AG08396 (cell line): ENCODE measurements at regions not wholly inside any gene's neighbourhood (a gene's known extent, or its start where the extent isn't known, plus 50 kb on each side); places are given as distances from the start of the nearest gene placed in this dataset.
"Not testable (repeated sequence)": the region's sequence is repeated elsewhere in the genome, so short reads cannot be mapped to it uniquely, and the experiment has no call there.

ENCODE experiments used
- DNase-seq: peaks from one replicate; pipeline ENCODE4 v3.0.0; 2012; ENCODE audit warnings: low spot score, mixed read lengths

DNA sequence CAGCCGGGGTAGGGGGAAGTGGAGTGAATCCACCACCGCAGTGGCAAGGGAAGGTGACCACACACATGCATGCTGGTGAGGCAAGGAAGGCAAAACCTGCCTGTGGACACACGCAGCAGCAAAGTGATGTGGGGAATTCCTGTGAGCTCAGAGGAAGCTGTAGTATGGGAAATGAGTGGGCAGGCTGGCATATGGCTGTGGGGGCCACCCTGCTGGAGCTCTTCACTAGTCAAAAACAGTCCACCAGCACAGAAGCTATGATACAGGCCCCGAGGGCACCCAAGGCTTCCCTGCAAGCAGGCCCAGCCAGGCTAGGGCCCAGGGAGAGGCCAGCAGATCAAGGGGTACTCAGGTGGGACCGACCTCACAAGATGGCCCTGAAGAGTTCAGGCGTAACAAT lies 239.1 kb downstream of the CHM start:
- DNase-seq: no peak

DNA sequence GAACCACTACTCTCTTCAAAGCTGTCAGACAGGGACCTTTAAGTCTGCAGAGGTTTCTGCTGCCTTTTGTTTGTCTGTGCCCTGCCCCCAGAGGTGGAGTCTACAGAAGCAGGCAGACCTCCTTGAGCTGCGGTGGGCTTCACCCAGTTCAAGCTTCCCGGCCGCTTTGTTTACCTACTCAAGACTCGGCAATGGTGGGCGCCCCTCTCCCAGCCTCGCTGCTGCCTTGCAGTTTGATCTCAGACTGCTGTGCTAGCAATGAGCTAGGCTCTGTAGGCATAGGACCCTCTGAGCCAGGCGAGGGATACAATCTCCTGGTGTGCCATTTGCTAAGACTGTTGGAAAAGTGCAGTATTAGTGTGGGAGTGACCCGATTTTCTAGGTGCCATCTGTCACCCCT lies 275.0 kb downstream of the CHM start:
- DNase-seq: not testable (repeated sequence)

DNA sequence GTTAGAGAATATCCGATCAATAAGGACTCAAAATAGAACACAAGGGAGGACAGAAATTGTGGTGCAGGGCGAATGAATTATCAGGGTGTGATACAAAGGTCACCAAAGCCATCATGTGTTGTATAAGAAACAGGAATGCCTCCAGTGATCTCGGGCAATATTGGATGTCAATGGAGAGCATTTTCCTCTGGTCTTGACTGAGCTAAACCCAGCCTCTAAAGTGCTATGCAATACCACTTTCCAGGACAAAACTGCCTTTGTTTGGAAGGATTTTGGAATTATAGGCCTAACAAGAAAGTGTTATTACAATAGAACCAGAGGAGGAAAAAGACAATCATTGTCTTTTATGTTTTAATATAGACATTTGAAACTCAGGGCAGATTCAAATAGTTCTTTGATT lies 281.7 kb downstream of the CHM start:
- no peak for DNase-seq

DNA sequence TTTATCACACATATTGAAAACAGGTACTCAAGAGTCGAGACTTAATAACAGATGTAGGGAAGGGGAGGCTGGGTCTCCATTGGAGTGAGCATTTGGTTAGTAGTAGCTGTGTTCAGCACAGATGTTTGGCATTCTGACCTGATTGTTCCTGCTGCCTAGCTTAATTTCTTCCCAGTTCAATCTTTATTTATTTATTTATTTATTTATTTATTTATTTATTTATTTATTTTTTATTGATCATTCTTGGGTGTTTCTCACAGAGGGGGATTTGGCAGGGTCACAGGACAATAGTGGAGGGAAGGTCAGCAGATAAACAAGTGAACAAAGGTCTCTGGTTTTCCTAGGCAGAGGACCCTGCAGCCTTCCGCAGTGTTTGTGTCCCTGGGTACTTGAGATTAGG lies 324.3 kb downstream of the CHM start:
- not testable (repeated sequence) for DNase-seq

DNA sequence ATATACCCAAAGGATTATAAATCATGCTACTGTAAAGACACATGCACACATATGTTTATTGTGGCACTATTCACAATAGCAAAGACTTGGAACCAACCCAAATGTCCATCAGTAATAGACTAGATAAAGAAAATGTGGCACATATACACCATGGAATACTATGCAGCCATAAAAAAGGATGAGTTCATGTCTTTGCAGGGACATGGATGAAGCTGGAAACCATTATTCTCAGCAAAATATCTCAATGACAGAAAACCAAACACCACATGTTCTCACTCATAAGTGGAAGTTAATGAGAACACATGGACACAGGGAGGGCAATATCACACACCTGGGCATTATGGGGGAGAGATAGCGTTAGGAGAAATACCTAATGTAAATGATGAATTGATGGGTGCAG lies 323.8 kb upstream of the POF1B start:
- DNase-seq: not testable (repeated sequence)

DNA sequence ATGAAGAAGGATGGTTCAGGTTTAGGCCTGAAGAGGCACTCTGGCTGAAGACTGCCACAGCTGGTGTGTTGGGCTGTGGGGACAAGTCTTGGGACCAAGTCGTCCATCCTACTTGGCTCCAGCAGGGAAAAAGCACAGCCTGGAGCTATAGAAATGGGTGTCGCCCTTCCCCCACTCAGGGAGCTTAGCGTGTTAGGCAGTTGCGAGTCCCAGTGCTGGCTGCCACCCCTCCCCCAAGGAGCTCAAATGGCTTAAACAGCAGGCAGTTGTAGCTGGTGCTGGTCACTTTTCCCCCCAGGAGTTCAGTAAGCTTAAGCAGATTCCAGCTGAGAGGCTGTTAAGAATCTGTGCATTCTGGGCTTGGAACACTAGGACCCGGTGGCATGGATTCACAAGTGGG lies 319.5 kb upstream of the POF1B start:
- no peak for DNase-seq

DNA sequence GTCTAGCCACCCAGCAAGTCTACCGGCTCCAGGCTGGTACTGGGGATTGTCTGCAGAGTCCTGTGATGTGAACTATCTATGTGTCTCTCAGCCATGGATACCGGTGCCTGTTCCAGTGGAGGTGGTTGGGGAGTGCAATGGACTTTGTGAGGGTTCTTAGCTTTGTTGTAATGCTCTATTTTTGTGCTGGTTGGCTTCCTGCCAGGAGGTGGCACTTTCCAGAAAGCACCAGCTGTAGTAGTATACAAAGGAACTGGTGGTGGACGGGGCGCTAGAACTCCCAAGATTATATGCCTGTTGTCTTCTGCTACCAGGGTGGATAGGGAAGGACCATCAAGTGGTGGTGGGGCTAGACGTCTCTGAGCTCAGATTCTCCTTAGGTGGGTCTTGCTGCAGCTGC lies 306.4 kb upstream of the POF1B start:
- DNase-seq: no peak

DNA sequence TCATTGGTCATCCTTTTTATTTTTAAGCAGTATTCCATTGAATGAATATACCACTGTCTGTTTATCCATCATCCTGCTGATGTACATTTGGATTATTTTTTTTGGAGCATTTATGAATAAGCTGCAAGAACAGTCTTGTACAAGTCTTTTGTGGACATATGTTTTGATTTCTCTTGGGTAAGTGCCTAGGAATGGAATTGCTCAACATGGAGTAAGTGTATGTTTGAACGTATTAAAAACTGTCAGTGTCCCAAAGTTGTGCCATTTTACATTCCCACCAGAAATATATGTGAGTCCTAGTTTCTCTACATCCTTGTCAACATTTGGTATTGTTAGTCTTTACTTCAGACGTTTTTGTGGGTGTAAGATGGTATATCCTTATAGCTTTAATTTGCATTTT lies 287.0 kb upstream of the POF1B start:
- no peak for DNase-seq

DNA sequence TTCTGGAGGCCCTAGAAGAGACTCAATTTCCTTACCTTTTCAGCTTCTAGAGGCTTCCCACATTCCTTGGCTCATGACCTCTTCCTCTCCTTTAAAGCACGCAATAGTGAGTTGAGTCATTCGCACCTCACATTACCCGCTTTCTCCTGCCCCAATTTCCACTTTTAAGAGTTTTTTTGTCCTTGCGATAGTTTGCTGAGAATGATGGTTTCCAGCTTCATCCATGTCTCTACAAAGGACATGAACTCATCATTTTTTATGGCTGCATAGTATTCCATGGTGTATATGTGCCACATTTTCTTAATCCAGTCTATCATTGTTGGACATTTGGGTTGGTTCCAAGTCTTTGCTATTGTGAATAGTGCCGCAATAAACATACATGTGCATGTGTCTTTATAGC lies 284.5 kb upstream of the POF1B start:
- DNase-seq: not testable (repeated sequence)

DNA sequence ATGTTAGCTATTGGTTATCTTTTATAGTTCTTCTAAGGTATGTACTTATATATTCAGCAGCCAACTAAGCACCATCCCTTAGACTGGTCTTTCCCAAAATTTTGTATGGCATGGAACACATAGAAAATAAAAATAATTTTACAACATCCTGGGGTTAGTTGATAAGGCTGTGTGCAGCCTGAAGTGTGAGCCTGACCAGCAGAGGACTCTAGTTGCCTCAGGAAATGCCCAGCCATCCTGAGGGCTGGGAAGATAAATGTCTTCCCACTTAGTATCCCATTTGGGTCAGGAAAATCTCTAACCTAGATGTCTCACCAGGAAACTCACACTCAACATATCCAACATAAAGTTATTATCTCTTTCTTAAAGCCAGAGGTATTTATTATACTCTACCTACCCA lies 251.4 kb upstream of the POF1B start:
- no peak for DNase-seq

DNA sequence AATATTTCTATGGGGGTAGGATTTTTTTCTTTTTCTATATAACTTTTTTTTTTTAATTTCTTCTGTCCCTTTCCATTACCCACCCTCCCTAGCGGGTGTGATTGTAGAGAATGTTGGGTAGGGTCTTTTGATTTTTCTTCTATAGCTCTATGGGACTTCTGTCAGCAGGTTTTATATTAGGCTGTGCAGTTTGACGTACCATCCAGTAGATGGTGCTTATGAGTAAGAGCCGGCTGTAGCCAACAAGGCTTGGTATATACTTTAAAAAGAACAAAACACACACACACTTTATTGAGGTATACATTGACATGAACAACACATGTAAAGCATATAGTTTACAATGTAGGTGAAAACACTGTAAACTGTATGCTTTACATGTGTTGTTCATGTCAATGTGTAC lies 247.9 kb upstream of the POF1B start:
- no peak for DNase-seq

DNA sequence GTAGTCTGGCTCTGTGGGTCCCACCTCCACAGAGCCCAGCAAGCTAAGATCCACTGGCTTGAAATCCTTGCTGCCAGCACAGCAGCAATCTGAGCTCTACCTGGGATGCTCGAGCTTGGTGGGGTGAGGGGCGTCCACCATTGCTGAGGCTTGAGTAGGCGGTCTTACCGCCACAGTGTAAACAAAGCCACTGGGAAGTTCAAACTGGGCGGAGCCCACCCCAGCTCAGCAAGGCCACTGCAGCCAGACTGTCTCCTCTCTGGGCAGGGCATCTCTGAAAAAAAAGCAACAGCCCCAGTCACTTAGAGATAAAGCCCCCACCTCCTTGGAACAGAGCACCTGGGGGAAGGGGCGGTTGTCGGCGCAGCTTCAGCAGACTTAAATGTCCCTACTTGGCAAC lies 243.2 kb upstream of the POF1B start:
- DNase-seq: no peak

DNA sequence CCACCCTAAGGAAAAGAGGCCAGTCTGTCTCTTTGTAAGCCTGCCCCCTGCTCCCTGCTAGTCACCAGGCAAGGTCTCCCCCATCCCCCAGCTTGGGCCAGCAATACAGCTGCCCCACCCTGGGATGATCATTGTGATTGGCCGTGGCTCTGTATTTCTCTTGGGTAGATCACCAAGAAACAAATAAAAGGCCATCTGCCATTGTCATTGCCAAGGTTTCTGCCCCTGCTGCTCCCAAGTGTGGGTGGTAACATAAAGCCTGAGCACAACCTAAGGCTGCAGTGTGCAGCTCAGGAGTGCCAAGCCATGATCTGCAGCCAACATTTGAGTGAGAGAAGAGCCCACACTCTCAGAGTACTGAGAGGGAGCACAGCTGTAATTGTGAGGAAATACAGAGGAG lies 241.0 kb upstream of the POF1B start:
- DNase-seq: no peak

DNA sequence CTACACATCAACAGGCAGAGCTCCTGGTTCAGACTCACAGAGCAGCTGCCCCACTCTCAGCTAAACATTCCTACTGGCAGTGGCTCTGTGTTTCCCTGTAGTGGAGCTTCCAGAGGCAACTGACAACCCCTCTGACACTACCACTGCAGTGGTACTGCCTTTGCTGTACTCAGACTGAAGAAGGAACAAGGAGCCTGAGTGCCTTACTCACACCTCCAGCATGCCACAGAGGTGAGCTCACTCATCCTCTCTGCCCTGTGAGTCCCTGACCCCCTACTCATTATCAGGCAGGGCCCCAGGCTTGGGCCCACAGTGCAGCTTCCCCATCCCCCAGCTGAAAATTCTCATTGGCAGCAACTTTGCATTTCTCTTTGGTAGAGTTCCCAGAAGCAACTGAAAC lies 240.5 kb upstream of the POF1B start:
- DNase-seq: no peak

DNA sequence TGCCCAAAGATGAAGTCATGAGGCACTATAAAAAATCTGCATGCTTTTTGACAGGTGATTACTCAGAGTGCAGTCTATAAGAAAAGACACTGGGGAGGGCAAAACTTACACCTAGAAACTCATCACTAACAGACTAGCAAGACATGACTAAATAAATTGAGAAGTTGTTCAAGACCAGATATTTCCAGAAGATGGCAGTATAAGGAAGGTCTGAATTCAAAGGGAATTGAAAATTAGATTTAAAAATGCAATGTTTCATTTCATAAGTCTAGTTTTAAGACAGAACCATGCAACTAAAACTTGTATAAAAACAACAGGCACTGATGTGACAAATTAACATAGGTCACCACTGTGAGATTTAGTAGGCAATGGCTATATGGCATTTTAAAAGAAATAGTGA lies 232.5 kb upstream of the POF1B start:
- DNase-seq: peak; percentile 10

DNA sequence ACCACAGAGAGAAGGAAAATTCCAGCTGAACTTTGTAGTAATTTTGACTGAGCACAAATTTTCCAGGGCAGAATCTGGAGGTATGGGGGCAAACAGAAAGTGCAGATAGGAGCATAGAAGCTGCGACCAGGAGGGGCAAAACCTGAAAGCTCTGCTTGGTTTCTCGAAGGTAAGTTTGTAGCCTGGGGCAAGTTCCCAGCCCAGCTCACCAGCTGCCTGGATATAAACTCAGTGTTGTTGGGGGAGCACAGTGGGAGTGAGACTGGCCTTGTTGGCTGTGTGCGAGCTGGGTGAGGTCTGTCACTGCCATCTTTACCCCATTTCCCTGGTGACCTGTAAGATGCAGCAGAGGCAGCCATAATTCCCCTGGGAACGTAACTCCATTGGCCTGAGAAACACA lies 213.5 kb upstream of the POF1B start:
- DNase-seq: no peak

DNA sequence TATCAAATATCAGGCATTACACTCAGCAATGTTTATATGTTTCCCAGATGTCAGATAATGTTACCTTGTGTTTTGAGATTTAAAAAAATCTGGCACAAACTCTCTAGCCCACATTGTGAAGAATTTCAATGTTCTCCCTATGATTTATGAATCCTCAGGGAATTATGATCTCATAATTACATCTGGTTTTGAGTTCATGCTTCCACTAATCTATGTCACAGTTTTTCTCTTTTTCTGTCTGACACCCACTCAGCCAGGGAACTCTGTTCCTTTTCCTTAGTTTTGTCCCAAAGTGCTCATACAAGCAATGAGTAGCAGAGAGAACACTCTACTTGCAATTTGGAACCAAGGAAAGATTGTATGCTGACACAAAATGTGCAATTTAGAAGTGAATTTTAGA lies 212.1 kb upstream of the POF1B start:
- DNase-seq: no peak

DNA sequence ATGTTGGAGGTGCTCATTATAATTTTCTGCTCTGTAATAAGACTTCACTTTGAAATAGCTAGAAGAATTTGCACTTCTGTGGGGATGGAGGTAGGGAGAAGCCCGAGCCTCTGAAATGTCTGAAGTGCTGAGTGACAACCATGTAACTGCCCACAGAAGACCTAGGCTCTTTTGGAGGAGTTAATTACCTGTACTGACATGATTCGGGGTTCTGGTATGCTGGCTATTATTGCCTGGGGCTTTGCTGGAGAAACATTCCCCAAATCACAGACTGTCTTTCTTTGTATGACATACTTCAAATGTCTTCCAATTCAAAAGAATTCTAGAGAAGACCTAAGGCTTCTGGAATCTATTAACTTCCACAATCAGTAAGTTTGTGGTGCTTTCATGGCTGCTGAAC lies 211.2 kb upstream of the POF1B start:
- DNase-seq: no peak

DNA sequence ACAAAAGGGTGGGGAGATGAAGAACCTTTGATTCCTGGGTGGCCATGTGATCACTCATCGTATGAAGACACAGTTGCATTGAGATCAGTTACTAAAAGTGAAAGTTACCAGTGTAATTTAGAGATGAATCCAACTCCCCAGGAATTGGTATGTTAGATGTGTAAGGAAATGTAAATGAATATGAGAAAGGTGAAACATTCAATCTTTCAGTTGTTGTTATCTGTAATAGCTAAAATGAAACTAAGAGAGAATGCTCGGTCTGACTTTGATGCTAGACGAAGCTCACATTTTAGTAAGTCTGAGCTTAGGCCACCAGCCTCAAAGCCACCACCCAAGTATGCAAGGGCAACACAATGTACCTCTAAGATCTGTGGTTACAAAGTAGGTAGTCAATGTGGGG lies 194.3 kb upstream of the POF1B start:
- no peak for DNase-seq

DNA sequence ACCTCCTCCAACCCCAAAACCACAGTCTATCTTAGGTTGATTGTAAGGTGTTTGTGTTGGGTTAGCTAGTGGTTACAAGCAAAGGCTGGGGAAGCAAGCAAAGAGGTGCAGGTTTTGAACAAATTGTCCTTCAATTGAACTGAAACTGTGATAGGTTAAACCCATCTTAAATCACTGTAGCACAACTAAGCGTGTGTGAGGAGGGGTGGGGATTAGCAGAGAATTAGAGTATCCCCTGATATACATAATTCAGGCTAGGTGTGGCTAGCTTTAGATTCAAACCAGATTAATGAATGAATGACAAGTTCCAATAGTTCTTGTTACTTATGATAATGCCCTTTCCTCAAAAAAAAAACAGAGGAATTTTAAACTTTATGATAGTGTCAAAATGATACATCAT lies 191.0 kb upstream of the POF1B start:
- DNase-seq: no peak

DNA sequence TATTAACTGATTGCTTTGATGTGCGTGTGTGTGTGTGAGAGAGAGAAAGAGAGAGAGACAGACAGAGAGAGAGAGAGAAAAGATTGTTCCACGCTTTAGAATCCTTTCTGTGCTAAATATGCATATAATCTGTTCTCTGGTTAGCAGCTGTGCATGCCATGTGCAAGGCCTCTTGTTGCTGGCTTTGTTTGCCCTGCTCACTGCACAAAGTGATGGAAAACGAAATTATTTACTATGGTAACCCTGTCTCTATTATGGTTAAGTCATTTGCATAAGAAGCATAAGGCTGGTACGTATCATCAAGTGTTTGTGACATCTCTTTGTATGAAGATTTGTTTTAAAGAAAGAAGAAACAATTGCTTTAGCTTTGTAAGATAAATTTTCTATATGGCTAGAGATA lies 190.2 kb upstream of the POF1B start:
- no peak for DNase-seq

DNA sequence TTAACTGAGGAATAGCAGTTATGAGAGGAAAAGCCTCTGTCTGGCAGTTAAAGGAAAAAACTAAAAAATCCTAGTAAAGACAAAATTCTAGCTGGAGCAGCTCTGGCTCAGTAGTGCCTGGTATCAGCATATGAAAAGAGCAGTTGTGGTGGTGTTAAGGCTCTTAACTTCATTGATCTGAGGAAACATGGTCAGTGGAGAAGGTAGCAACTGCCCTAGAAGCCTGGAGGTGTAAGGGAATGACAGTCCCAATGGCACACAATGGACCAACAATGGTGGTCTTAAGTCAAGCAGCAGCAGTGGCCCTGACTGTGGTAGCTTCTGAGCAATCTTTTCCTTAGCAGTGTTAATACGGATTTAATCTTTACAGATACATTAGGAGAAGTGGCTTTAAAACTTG lies 189.6 kb upstream of the POF1B start:
- no peak for DNase-seq

DNA sequence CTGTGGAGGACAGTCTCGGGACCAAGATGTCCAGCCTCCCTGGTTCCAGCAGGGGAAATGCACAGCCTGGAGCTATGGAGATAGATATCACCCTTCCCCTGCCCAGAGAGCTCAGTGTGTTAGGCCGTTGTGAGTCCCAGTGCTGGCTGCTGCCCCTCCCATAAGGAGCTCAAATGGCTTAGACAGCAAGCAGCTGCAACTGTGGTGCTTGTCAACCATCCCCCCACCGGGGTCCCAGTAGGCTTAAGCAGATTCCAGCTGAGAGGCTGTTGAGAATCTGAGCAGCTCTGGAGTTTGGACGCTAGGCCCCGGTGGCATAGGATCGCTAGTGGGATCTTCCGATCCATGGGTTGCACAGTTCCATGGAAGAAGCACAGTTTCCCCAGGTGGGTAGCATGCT lies 181.8 kb upstream of the POF1B start:
- no peak for DNase-seq

DNA sequence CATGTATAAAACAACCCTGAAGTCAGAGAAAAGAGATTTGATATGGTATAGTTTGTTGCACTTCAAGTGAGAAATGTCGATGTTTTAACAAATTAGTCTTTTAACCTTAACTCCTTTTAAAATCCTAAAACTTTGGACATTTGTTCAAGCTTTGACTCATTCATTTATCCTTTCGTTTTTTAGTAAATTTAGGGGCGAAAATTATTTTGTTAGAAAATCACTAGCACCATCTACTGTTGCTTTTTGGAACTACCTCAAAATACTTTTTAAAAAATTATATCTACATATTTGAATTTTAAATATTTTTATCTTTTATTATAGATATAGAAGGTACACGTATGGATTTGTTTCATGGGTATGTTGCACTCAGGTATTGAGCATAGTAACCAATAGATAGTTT lies 165.1 kb upstream of the POF1B start:
- peak; percentile 2 for DNase-seq

DNA sequence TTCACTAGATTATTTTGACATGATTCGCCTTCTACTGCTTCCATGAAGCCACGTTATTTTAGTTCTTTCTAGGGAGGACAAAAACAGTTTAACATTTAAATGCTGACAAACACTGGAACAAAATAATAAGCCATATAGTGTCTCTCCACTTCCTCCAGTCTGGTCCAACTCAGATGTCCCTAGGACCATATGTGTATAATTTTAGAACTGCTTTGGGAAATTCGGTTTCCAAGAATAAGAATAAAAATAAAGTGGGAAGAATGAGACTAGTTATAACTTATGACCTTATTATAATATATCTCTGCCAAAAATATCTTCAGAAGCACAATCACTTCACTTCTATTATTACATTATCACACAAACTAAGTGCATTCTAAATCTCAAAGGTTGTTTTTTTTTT lies 164.4 kb upstream of the POF1B start:
- DNase-seq: no peak
